ENCODE measurements at regions not wholly inside any gene's neighbourhood (a gene's known extent, or its start where the extent isn't known, plus 50 kb on each side); places are given as distances from the start of the nearest gene placed in this dataset.
"Not testable (repeated sequence)": the region's sequence is repeated elsewhere in the genome, so short reads cannot be mapped to it uniquely, and the experiment has no call there.

- no peaks in the 10 kb centered on the region for H3K9me3 ChIP-seq (ENCODE audit: control insufficient read depth in 4 of 4, low read length in 3 of 4)
- no peaks in the 10 kb centered on the region for H3K27me3 ChIP-seq (ENCODE audit: control insufficient read depth in 4 of 4, insufficient read depth in 4 of 4, low read length in 3 of 4)
- DNase-seq (ENCODE audit: low spot score) = no peak
- no peak overlapping the region for H3K4me3 ChIP-seq (ENCODE audit: low read depth in 1 of 3, low read length in 3 of 3)
- H3K9ac ChIP-seq (ENCODE audit: low read depth in 1 of 2, low read length in 2 of 2) = no peak overlapping the region
- WGBS = 85% methylated on average over 4 of the region's 4 CpGs
- no peak overlapping the region for H3K27ac ChIP-seq (ENCODE audit: low read depth in 1 of 2, low read length in 2 of 2)
- H3K4me1 ChIP-seq (ENCODE audit: control insufficient read depth in 4 of 4, insufficient read depth in 4 of 4, low read length in 3 of 4) = no peaks in the 10 kb centered on the region
- no peak for TF ChIP-seq MAX (IDR thresholded peaks at IDR 0.05)
- TF ChIP-seq SP1 (IDR thresholded peaks at IDR 0.05) = no peak
- no peak for TF ChIP-seq GABPA (IDR thresholded peaks at IDR 0.05 in 1 of 2, conservative IDR thresholded peaks at IDR 0.05 in 1 of 2)
- TF ChIP-seq TAF1 (conservative IDR thresholded peaks at IDR 0.05) = no peak
- no peak for TF ChIP-seq EGR1 (IDR thresholded peaks at IDR 0.05; ENCODE audit: low read depth in 2 of 2)
- no peak for TF ChIP-seq RAD21 (IDR thresholded peaks at IDR 0.05)
- no peaks in the 10 kb centered on the region for H3K36me3 ChIP-seq (ENCODE audit: control insufficient read depth in 4 of 4, insufficient read depth in 3 of 4, low read depth in 1 of 4, low read length in 3 of 4)
Measured at GRCh38 chrX:122945328-122945727, 238.8 kb upstream of the GRIA3 start.

GRCh38 chrX:122972604-122973003 is 211.5 kb upstream of the GRIA3 start:
- H3K9ac ChIP-seq (ENCODE audit: low read depth in 1 of 2, low read length in 2 of 2) = no peak overlapping the region
- no peaks in the 10 kb centered on the region for H3K27me3 ChIP-seq (ENCODE audit: control insufficient read depth in 4 of 4, insufficient read depth in 4 of 4, low read length in 3 of 4)
- H3K27ac ChIP-seq (ENCODE audit: low read depth in 1 of 2, low read length in 2 of 2) = no peak overlapping the region
- no peaks in the 10 kb centered on the region for H3K9me3 ChIP-seq (ENCODE audit: control insufficient read depth in 4 of 4, low read length in 3 of 4)
- DNase-seq (ENCODE audit: low spot score) = no peak
- 48% methylated on average over 2 of the region's 2 CpGs for WGBS
- H3K4me3 ChIP-seq (ENCODE audit: low read depth in 1 of 3, low read length in 3 of 3) = no peak overlapping the region
- TF ChIP-seq RXRA (IDR thresholded peaks at IDR 0.05) (no peak), ZBTB33 (IDR thresholded peaks at IDR 0.05) (no peak), HNF4A (conservative IDR thresholded peaks at IDR 0.05) (no peak), REST (IDR thresholded peaks at IDR 0.05) (no peak), EGR1 (IDR thresholded peaks at IDR 0.05; ENCODE audit: low read depth in 2 of 2) (no peak), JUND (IDR thresholded peaks at IDR 0.05) (no peak), TAF1 (conservative IDR thresholded peaks at IDR 0.05) (no peak), YY1 (IDR thresholded peaks at IDR 0.05) (no peak)
- no peaks in the 10 kb centered on the region for H3K4me1 ChIP-seq (ENCODE audit: control insufficient read depth in 4 of 4, insufficient read depth in 4 of 4, low read length in 3 of 4)
- no peaks in the 10 kb centered on the region for H3K36me3 ChIP-seq (ENCODE audit: control insufficient read depth in 4 of 4, insufficient read depth in 3 of 4, low read depth in 1 of 4, low read length in 3 of 4)

GRCh38 chrX:122982521-122982920 is 201.6 kb upstream of the GRIA3 start:
- no peak overlapping the region for H3K4me3 ChIP-seq (ENCODE audit: low read depth in 1 of 3, low read length in 3 of 3)
- no peaks in the 10 kb centered on the region for H3K36me3 ChIP-seq (ENCODE audit: control insufficient read depth in 4 of 4, insufficient read depth in 3 of 4, low read depth in 1 of 4, low read length in 3 of 4)
- no peak for DNase-seq (ENCODE audit: low spot score)
- no peak overlapping the region for H3K27ac ChIP-seq (ENCODE audit: low read depth in 1 of 2, low read length in 2 of 2)
- TF ChIP-seq ATF3 (IDR thresholded peaks at IDR 0.05) (no peak), REST (IDR thresholded peaks at IDR 0.05) (no peak), HNF4G (IDR thresholded peaks at IDR 0.05) (no peak)
- WGBS = 90% methylated on average over 6 of the region's 6 CpGs
- H3K9me3 ChIP-seq (ENCODE audit: control insufficient read depth in 4 of 4, low read length in 3 of 4) = peaks cover 0 to 9% (median 3%) of the 10 kb centered on the region in 4 donors
- no peaks in the 10 kb centered on the region for H3K27me3 ChIP-seq (ENCODE audit: control insufficient read depth in 4 of 4, insufficient read depth in 4 of 4, low read length in 3 of 4)
- H3K4me1 ChIP-seq (ENCODE audit: control insufficient read depth in 4 of 4, insufficient read depth in 4 of 4, low read length in 3 of 4) = no peaks in the 10 kb centered on the region
- H3K9ac ChIP-seq (ENCODE audit: low read depth in 1 of 2, low read length in 2 of 2) = no peak overlapping the region

- not testable (repeated sequence) for H3K36me3 ChIP-seq (ENCODE audit: control insufficient read depth in 4 of 4, insufficient read depth in 3 of 4, low read depth in 1 of 4, low read length in 3 of 4); H3K4me3 ChIP-seq (ENCODE audit: low read depth in 1 of 3, low read length in 3 of 3); H3K4me1 ChIP-seq (ENCODE audit: control insufficient read depth in 4 of 4, insufficient read depth in 4 of 4, low read length in 3 of 4); H3K9ac ChIP-seq (ENCODE audit: low read depth in 1 of 2, low read length in 2 of 2); DNase-seq (ENCODE audit: low spot score); H3K9me3 ChIP-seq (ENCODE audit: control insufficient read depth in 4 of 4, low read length in 3 of 4); H3K27ac ChIP-seq (ENCODE audit: low read depth in 1 of 2, low read length in 2 of 2); H3K27me3 ChIP-seq (ENCODE audit: control insufficient read depth in 4 of 4, insufficient read depth in 4 of 4, low read length in 3 of 4)
- 87% methylated on average over 2 of the region's 2 CpGs for WGBS
Measured at GRCh38 chrX:123002844-123003243, 181.2 kb upstream of the GRIA3 start.
